AG20443 (cell line): ENCODE measurements at regions not wholly inside any gene's neighbourhood (a gene's known extent, or its start where the extent isn't known, plus 50 kb on each side); places are given as distances from the start of the nearest gene placed in this dataset.

Experiments
- DNase-seq: peaks from one replicate; pipeline ENCODE4 v3.0.0; 2012; ENCODE audit warnings: low spot score, mixed read lengths

GRCh38 chr4:123497340-123497739 lies 100.7 kb downstream of the SPRY1 start:
- no peak for DNase-seq

GRCh38 chr4:123501733-123502132 lies 105.1 kb downstream of the SPRY1 start:
- DNase-seq = no peak

GRCh38 chr4:123503698-123504363 lies 107.2 kb downstream of the SPRY1 start:
- DNase-seq = no peak

GRCh38 chr4:123505095-123506010 lies 108.8 kb downstream of the SPRY1 start:
- peak; percentile 55 for DNase-seq

- DNase-seq = no peak
Measured at GRCh38 chr4:123506011-123506695, 109.6 kb downstream of the SPRY1 start.

GRCh38 chr4:123507376-123507775 lies 110.8 kb downstream of the SPRY1 start:
- DNase-seq = no peak

GRCh38 chr4:123510221-123510620 lies 113.6 kb downstream of the SPRY1 start:
- no peak for DNase-seq

GRCh38 chr4:123510659-123511058 lies 114.1 kb downstream of the SPRY1 start:
- DNase-seq = no peak

GRCh38 chr4:123516576-123516975 lies 120.0 kb downstream of the SPRY1 start:
- DNase-seq = no peak

GRCh38 chr4:123517176-123517575 lies 120.6 kb downstream of the SPRY1 start:
- DNase-seq = no peak

- DNase-seq = no peak
Measured at GRCh38 chr4:123517971-123518370, 121.4 kb downstream of the SPRY1 start.

- no peak for DNase-seq
Measured at GRCh38 chr4:123520325-123520724, 123.7 kb downstream of the SPRY1 start.

GRCh38 chr4:123522081-123522480 lies 125.5 kb downstream of the SPRY1 start:
- DNase-seq = no peak

GRCh38 chr4:123522646-123523045 lies 126.1 kb downstream of the SPRY1 start:
- no peak for DNase-seq

GRCh38 chr4:123524958-123525628 lies 128.5 kb downstream of the SPRY1 start:
- DNase-seq = no peak

GRCh38 chr4:123526511-123526910 lies 129.9 kb downstream of the SPRY1 start:
- DNase-seq = no peak

- DNase-seq = no peak
Measured at GRCh38 chr4:123528501-123529277, 132.1 kb downstream of the SPRY1 start.

- DNase-seq = no peak
Measured at GRCh38 chr4:123529278-123529568, 132.6 kb downstream of the SPRY1 start.

- DNase-seq = no peak
Measured at GRCh38 chr4:123530357-123530756, 133.8 kb downstream of the SPRY1 start.

GRCh38 chr4:123535037-123535748 lies 138.6 kb downstream of the SPRY1 start:
- DNase-seq = no peak

GRCh38 chr4:123536225-123536624 lies 139.6 kb downstream of the SPRY1 start:
- no peak for DNase-seq
